Panc1 (cell line): ENCODE measurements at regions not wholly inside any gene's neighbourhood (a gene's known extent, or its start where the extent isn't known, plus 50 kb on each side); places are given as distances from the start of the nearest gene placed in this dataset.

ENCODE experiments used
- ATAC-seq: fragments of 200-7000 bp; cut with Tn5 transposase; 2 replicates; pipeline ENCODE4 v1.9.1; 2020; ENCODE audit warnings: mild to moderate bottlenecking, moderate library complexity
- BruUV-seq: library from RNA; stranded (reverse); fragments of 400-500 nt; replicated peaks from 2 replicates; lab custom pipeline; 2021; lab: Mats Ljungman, UMichigan
- CTCF ChIA-PET: fragments of 300-600 bp; sonication (Branson Sonifier 250); formaldehyde crosslinking; loops from one replicate; lab custom pipeline; 2022; ENCODE audit warnings: antibody characterized with exemption; lab: Charles Lee
- POLR2A ChIA-PET: fragments of 300-600 bp; sonication (Branson Sonifier 250); formaldehyde crosslinking; loops from one replicate; lab custom pipeline; 2022; ENCODE audit warnings: antibody characterized with exemption; lab: Charles Lee
- DNase-seq: peaks from one replicate; pipeline ENCODE4 v3.0.0-alpha.2; 2010; ENCODE audit warnings: low read depth, low spot score
- H3K27ac ChIP-seq: 2 replicates; pipeline ENCODE4 v1.5.1; 2011; ENCODE audit warnings: mild to moderate bottlenecking, low read length, inconsistent platforms
- H3K27me3 ChIP-seq: fragments of 200-500 bp; sonication (Bioruptor generic); 2 replicates; pipeline ENCODE4 v1.6.0; 2014; ENCODE audit warnings: low read length, inconsistent platforms; ENCODE audit not compliant: control insufficient read depth, insufficient read depth
- H3K36me3 ChIP-seq: fragments of 200-500 bp; sonication (Bioruptor generic); 2 replicates; pipeline ENCODE4 v1.5.1; 2014; ENCODE audit warnings: inconsistent platforms, mild to moderate bottlenecking, low read length, moderate library complexity; ENCODE audit not compliant: control insufficient read depth, insufficient read depth
- H3K4me1 ChIP-seq: 2 replicates; pipeline ENCODE4 v1.5.1; 2011; ENCODE audit warnings: inconsistent platforms, mild to moderate bottlenecking, low read length, moderate library complexity; ENCODE audit not compliant: control insufficient read depth, insufficient read depth
- H3K4me3 ChIP-seq, 2 experiments: 2 replicates each; pipeline ENCODE4 v1.5.1; 2011 to 2012; ENCODE audit warnings: low read depth in 2 of 2, low read length in 2 of 2, mild to moderate bottlenecking in 2 of 2, inconsistent platforms in 1 of 2, moderate library complexity in 1 of 2
- H3K9me3 ChIP-seq: fragments of 200-500 bp; sonication (Bioruptor generic); 2 replicates; pipeline ENCODE4 v1.5.1; 2014; ENCODE audit warnings: low read depth, mild to moderate bottlenecking, inconsistent platforms, low read length, moderate library complexity; ENCODE audit not compliant: control insufficient read depth, insufficient read depth
- POLR2AphosphoS5 ChIP-seq: IDR thresholded peaks from 2 replicates; pipeline ENCODE4 v1.6.1; 2012; ENCODE audit warnings: mild to moderate bottlenecking, low read depth, low read length, moderate library complexity
- REST ChIP-seq, 2 experiments: IDR thresholded peaks; 2 replicates each; pipeline ENCODE4 v1.6.1; 2011 to 2012; ENCODE audit warnings: low read depth in 2 of 2, control low read depth in 1 of 2, low read length in 1 of 2, mild to moderate bottlenecking in 1 of 2, moderate library complexity in 1 of 2; ENCODE audit not compliant: insufficient read depth in 1 of 2
- SIN3A ChIP-seq: IDR thresholded peaks from 2 replicates; pipeline ENCODE4 v1.6.1; 2012; ENCODE audit warnings: low read depth, mild to moderate bottlenecking, low read length, moderate library complexity, borderline replicate concordance; ENCODE audit not compliant: insufficient read depth
- TCF7L2 ChIP-seq: IDR thresholded peaks from 2 replicates; pipeline ENCODE4 v1.6.1; 2011; ENCODE audit warnings: mild to moderate bottlenecking, low read depth, low read length, inconsistent platforms
- in situ Hi-C: cut with HindIII; loops from 2 replicates; pipeline ENCODE4 v1.10.0; 2016; ENCODE audit warnings: low sequenced_read_pairs, low pct_unique_long_range_greater_than_20kb
- intact Hi-C: fragments of 100-400 bp; cut with micrococcal nuclease; formaldehyde crosslinking; loops from one replicate; pipeline ENCODE4 v1.10.0; 2022; ENCODE audit not compliant: unreplicated experiment
- TF ChIP-seq, protein P1 (sequence below): fragments of 450-650 bp; IDR thresholded peaks from 2 replicates; pipeline ENCODE4 v1.5.1; 2017; ENCODE audit warnings: mild to moderate bottlenecking

GRCh38 chr17:34045990-34046389 is 209.1 kb upstream of the CCL2 start:
- Histone ChIP-seq H3K27me3 (peaks cover 5% of the 10 kb centered on the region), H3K4me1 (no peaks in the 10 kb centered on the region), H3K36me3 (no peaks in the 10 kb centered on the region), H3K9me3 (no peaks in the 10 kb centered on the region), H3K4me3 (no peak overlapping the region), H3K27ac (no peak overlapping the region)
- in situ Hi-C loops (no loop called here), intact Hi-C loops (no loop called here)
- no TSS peak for BruUV-seq
- ChIA-PET CTCF (no interaction called here), POLR2A (no interaction called here)
- no peak for TF ChIP-seq SIN3A
- TF ChIP-seq, protein P1, sequence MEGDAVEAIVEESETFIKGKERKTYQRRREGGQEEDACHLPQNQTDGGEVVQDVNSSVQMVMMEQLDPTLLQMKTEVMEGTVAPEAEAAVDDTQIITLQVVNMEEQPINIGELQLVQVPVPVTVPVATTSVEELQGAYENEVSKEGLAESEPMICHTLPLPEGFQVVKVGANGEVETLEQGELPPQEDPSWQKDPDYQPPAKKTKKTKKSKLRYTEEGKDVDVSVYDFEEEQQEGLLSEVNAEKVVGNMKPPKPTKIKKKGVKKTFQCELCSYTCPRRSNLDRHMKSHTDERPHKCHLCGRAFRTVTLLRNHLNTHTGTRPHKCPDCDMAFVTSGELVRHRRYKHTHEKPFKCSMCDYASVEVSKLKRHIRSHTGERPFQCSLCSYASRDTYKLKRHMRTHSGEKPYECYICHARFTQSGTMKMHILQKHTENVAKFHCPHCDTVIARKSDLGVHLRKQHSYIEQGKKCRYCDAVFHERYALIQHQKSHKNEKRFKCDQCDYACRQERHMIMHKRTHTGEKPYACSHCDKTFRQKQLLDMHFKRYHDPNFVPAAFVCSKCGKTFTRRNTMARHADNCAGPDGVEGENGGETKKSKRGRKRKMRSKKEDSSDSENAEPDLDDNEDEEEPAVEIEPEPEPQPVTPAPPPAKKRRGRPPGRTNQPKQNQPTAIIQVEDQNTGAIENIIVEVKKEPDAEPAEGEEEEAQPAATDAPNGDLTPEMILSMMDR = no peak
- no peak for TF ChIP-seq TCF7L2
- TF ChIP-seq POLR2AphosphoS5 = no peak
- TF ChIP-seq REST (IDR thresholded peaks at IDR 0.05; ENCODE audit: insufficient read depth in 1 of 2, low read depth in 2 of 2, low read length in 1 of 2) = no peak
- ATAC-seq (no peak), DNase-seq (no peak)

- POLR2A ChIA-PET = no interaction called here
- BruUV-seq = no TSS peak
- CTCF ChIA-PET = no interaction called here
- H3K4me1 ChIP-seq = no peaks in the 10 kb centered on the region
- DNase-seq = no peak
- in situ Hi-C loops = no loop called here
- H3K27me3 ChIP-seq = no peaks in the 10 kb centered on the region
- intact Hi-C loops = no loop called here
- no peak for ATAC-seq
- H3K4me3 ChIP-seq = no peak overlapping the region
- no peak overlapping the region for H3K27ac ChIP-seq
- no peaks in the 10 kb centered on the region for H3K9me3 ChIP-seq
- TF ChIP-seq TCF7L2 (no peak), POLR2AphosphoS5 (no peak), SIN3A (no peak), REST (IDR thresholded peaks at IDR 0.05; ENCODE audit: insufficient read depth in 1 of 2, low read depth in 2 of 2, low read length in 1 of 2) (no peak)
- TF ChIP-seq, protein P1 = no peak
- H3K36me3 ChIP-seq = no peaks in the 10 kb centered on the region
These were observed 204.0 kb upstream of the CCL2 start for GRCh38 chr17:34051046-34051445.
